IPS-NIHi7 (cell line): ENCODE measurements at regions not wholly inside any gene's neighbourhood (a gene's known extent, or its start where the extent isn't known, plus 50 kb on each side); places are given as distances from the start of the nearest gene placed in this dataset.
"Not testable (repeated sequence)": the region's sequence is repeated elsewhere in the genome, so short reads cannot be mapped to it uniquely, and the experiment has no call there.

Experiments used
- DNase-seq: peaks from one replicate; pipeline ENCODE4 v3.0.0; 2012; ENCODE audit warnings: mixed read lengths; ENCODE audit errors: extremely low spot score

DNA sequence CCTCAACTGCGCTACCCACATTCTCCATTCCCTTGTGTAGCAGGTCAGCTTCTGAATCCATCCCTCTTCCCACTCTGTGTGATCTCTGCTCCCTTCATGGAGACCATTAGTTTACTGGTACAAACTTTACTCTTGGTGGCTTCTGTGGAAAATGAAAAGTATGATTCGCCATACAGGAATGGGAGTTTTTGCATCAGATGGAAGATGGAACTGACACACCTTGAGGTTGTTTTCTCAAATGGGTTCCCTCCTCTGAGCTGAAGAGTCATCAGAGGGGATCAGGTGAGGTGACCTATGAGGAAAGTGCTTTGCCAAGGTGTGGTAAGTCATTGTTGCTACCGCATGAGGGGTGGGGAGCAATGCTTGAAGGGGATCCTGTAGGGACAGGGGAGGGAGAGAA lies 266.8 kb downstream of the INHBA start:
- DNase-seq = no peak

DNA sequence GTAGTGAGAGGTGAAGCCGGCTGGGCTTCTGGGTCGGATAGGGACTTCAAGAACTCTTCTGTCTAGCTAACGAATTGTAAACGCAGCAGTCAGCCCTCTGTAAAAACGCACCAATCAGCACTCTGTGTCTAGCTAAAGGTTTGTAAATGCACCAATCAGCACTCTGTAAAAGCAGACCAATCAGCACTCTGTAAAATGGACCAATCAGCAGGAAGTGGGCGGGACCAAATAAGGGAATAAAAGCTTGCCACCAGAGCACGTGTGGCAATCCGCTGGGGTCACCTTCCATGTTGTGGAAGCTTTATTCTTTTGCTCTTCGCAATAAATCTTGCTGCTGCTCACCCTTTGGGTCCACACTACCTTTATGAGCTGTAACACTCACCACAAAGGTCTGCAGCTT lies 267.9 kb downstream of the INHBA start:
- not testable (repeated sequence) for DNase-seq

DNA sequence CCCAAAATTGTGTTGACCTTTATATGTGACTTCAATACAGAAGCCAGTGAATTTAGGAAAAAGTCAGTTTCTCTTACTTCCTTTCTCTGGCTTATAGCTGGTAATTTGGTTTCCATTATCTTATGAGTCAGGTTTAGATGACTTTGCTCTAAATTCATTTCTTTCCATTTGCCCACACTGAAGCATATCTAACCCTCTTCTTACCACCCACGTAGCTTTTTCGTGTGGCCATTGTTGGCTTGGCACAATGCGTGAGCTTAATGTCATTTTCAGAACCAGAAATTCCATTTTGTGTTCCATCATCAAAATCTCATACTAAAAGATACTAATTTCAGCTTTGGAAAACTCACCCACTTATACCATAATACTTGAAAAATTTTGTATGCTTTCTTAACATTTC lies 271.2 kb downstream of the INHBA start:
- no peak for DNase-seq

DNA sequence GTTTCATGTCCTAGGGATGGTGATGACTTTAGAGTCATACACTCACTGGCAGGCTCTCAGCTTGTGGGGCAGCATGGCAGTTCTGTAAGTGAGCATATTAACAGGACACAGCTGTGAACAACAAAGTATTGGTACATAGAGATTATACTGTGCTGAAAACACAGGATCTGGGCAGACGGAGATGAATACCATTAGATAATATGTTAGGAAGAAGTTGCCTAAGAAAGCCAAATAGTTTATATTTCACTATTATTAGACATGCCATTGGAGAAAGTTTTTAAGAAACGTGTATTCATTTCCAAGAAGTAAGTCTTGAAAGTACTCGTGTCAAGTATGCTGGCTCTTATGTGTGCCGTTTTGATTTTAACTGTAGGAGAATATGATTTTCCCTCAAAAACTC lies 274.5 kb downstream of the INHBA start:
- DNase-seq = no peak

DNA sequence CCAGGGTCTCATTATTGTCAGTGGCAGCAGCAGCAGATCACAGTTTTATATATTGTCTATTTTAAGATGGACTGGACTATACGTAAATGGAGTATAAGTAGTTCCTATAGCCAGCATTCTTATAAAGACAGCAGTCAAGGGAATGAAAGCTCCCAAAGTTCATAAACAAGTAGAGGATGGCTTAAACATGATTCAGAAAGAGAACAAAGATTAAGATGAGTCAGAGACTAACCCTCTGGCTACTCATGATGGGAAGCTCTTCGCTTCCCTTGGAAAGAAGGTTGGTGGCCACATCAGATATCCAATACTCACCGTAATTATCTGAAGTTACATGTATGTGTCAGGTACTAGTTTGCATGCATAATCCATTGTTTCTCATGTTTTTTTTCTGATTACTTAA lies 277.0 kb downstream of the INHBA start:
- no peak for DNase-seq

DNA sequence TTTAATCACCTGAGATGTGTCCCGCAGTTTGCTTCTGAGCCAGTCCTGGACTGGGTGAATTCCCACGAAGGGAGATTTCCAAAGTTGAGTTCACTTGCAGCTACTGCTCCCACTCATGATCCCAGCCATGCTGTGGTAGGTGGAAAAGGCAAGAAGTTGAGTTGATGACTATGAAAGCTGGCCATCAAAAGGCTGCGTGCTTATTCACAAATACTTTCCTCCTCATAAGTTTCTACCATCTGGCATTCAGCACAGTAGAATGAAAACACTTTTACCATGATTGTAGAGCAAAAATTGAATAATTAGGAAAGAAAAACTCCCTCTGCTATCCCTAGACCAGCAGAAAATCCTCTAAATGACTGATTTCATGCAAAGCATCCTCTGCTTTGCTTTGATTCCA lies 281.8 kb downstream of the INHBA start:
- no peak for DNase-seq

DNA sequence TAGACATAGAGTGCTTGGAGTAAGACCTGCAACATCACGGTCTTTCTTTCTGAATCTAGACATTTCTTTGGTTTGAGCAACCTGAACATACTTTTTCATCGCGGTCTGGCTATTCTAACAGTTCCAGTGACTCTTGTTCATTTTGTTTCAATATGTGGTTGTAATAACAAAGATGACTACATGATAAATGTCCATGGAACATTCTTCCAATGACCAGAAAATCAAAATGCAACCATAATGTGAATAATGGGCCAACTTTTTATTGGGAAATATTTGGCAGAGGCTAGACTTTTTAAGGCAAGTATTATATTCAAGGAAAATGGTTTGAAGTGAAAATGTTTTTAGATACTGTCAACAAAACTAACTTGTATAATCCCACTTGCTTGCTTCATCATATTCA lies 282.5 kb downstream of the INHBA start:
- no peak for DNase-seq

DNA sequence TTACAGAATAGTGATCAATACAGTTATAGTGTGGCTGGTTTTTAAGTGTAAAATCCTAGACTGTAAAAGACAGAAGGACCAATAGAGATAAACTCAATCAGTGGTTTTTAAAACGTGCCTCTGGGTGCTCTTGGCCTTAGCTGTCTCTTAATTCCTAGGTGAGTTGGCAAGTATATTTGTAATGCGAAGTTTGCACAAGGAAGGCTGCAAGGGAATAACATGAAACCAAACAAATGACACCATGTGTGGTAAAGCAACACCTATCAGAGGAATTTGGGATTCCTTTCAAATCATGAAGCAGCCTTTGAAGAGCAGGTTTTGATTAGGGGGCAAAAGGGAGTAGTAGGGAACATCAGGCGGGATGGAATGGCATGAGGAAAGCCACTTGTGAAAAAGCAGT lies 284.6 kb downstream of the INHBA start:
- DNase-seq = no peak

DNA sequence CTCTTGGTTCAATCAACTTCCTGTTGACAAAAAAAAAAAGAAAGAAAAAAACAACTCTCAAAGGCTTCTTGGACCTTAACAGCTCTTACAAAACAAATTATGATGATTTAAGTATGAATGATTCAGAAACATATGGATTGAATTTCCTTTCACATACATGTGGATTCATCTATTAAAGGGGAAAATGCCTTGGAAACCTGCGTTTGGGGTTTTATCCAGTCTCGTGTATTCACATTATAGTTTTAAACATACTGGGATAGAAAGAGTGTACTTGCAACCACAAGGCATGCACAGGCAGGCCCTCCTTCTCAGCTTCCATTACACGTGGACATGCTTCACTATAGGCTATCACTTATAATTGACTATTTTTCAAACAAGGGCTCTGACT lies 286.7 kb downstream of the INHBA start:
- no peak for DNase-seq

DNA sequence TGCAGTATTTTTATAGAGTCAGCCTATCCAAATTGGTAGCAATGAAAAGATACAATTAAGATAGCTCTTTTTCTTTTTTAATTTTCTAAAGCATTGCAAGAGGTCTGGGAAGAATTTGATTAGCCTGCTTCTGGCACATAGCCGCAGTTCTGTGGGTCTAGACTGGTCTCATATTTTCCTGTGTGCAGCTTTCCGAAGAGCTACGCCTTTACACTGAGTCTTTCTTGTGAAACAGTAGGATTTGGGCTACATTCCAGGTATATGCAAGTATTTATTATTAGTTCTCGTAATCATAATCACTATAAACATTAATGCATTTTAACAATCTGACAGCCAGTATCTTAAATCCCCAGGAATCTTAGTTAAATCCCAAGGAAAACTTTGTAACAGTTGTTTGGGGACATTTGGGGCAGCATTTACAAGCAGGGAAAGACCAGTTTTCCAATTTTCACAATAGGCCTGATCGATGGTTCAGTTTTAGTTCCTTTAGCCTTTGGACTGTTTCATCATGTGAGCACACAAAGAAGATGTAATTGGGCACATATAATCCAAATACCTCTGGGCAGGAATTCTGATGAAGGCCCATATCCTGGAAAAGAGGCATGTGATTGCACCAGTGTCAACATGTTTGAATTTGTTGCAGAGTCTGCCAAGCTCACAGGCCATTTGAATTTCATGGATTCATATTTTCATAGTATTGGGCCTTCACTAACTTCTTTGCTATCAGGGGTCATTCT lies 287.3 kb downstream of the INHBA start:
- DNase-seq = no peak

DNA sequence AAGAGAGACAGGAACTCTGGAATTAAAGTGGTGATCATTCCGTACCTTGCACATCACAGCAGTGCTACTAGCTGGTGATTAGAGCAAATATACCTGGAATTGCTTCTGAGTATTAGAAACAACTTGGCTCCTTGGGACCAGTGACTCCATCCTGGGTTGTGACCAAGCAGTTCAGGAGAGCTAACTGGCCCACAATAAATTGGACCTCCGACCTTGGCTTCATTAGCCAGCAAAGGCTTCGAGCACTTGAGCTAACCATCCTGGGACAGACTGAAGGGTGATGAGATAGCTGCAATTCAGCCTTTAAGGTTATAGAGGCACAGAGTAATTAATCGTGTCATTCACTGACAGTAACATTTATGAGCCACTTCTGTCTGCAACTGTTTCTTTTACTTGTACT lies 287.8 kb downstream of the INHBA start:
- no peak for DNase-seq

DNA sequence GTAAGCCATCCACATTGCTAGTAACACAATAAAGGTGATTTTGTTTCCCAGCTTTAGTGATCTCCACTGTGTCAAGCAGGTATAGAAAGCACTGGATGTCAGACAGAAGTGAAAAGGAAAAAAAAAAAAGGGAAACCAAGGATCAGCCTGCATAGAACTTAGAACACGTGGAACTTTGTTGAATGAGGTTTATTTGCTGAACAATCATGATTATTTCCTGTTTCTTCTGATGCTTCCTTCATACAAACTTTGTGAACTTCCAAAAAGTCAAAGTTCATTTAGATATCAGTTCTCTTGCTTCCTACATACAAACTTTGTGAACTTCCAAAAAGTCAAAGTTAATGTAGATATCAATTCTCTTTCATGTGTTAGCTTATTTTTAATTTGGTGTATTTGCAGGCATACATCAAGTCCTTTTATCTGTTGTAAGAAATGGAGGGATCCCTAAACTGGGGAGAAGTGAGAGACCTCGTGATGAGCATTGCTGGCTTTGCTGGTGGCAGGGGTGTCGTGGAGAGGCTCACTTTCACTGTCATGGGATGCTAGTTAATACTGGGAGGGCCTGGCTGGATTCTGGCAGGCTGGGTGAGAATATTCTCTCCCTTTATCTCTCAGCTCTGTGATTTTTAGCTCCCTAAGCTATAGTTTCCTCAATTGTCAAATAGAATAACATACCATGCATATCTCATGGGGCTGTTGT lies 298.4 kb downstream of the INHBA start:
- DNase-seq = no peak

DNA sequence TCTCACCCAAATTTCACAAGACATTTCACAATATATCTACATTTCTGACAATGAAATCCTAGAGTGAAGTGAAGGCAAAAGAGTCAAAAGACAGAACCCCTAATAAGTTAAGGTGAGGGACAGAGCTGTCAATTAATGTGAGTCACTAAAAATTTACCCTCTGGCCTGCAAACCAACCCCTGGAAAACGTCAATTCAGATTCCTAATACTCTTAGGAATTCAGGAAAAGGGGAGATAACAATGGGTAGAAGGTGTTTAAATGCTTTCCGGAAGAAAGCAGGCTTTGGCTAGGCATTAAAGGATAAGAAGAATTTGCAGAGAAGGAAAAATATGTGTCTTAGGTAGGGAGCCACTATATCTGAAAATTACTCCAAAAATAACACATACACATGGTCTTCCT lies 299.6 kb downstream of the INHBA start:
- no peak for DNase-seq

DNA sequence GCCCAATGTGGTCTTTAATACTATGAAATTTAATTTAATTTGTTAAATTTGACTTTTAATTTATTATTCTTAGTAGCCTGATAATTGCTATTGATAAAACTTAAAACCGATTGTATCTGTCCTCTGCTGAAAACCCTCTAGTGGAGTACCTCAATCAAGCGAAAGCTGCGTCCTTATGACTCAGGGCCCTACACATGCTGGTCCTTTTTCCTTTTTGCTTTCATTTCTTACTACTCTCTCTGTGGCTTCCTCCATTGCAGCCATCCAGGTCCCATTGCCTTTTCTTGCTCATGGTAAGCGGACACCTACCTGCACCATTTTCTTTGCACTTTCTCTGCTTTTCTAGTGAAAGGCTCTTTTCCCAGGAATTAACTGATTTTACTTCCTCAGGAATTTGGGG lies 301.1 kb downstream of the INHBA start:
- no peak for DNase-seq

DNA sequence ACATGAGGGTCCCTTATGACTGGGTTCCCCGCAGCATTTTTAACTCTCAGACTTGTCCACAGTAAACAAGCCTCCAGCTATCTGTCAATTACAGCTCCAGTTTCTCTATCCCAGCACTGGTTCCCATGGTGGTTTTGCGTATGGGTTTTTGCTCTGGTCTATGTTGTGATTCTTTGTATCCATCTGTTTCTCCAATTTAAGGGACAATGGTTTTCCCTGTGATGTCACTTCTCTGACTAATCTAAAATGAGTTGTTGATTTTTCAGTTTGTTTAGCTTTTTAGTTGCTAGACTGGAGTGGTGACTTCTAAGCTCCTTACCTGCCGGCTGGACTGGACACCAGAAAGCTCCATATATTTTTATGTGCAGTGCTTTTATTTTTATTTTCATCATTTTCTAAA lies 303.7 kb downstream of the INHBA start:
- no peak for DNase-seq

DNA sequence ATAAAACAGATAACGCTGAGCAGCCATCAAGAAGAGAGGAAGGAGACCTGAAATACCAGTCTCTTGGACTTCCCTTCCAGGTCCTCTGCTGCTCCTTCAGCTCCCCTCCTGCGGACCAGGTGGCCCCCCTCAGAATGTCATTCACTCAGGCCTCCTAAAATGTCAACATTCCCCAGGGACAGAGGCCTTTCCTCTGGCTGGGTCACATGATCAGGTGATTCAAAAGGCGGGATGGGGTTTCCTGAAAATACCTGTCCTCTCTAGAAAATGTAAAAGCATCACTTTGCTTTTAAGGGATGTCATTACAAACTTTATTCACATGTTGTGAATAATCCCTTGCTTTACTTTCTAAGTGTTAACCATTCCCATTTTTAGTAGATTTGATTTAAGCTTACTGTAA lies 311.1 kb downstream of the INHBA start:
- no peak for DNase-seq

DNA sequence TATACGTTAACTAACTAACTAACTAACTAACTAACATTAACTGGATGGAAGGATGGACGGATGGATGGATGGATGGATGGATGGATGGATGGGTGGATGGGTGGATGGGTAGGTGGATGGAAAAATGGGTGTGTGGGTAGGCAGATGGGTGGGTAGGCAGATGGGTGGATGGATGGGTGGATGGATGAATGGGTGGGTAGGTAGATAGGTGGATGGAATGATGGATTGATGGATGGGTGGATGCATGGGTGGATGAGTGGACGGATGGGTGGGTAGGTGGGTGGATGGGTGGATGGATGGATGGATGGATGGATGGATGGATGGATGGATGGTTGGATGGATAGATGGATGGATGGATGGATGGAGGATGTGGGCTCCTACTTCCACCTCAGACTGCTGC lies 314.0 kb downstream of the INHBA start:
- not testable (repeated sequence) for DNase-seq

DNA sequence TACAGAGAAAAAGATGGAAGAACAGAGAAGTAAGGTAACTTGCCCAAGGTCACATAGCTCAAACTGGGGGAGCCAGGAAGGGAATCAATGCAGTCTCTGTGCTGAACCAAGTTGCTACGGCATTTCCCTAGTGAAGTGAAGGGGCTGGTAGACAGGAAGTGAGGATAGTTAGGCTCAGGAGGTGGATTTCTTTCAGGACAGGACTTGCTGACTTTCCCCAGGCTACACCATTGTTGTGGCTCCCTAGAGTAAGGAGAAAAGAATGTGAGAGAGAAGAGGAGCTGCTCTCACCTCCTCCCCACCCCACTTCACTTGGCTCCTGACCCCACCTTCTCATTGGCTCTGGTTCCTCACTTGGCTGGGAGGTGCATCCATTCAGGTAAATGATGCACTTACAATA lies 316.9 kb downstream of the INHBA start:
- peak; percentile 41 for DNase-seq

DNA sequence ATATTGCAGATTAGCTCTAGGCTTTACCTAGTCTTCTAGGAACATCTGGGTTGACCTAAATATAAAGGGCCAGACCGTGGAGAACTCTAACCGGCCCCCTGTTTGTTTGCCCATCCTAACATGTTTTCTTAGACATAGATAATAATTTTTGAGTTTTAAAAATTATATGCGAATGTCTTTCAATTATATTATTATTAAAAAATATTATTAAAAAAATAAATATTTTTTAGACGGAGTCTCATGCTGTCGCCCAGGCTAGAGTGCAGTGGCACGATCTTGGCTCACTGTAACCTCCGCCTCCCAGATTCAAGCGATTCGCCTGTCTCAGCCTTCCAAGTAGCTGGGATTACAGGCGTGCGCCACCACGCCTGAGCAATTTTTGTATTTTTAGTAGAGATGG lies 318.5 kb downstream of the INHBA start:
- DNase-seq = no peak

DNA sequence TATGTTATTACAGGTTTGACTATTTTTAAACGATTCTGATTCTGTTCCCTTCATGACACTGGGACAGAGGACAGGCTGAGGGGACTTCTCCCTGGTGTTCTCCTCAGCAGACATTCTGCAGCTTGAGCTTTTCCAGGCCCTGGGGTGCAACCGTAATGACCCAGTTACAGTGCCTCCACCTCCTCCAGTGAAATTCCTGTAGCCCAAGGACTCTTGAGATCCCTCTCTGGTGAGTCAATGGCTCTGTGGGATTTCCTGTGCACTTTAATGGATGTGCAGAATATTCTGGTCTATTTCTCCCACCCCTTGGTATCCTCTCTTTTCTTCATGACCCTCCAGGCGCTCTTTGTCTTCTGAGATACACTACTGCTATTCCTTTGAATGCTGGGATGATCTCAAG lies 319.3 kb downstream of the INHBA start:
- DNase-seq = no peak

DNA sequence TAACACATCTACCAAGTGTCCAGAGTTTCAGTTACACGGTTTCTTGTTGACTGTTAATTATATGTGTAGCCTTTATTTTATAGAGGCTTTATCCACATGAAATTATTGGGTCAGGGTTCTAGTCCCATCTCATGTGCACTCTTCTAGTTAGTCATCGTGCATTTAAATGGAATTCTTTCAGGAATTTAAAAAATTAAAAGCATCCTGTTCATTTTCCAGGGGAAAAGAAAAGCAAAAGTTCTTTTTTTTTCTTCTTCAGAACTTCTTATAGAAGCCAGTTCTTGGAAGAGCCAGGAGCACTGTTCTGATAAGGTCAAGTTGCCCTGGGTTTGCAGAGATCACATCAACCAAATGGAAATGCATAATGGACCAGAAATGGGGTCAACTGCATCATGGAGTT lies 324.7 kb downstream of the INHBA start:
- no peak for DNase-seq

DNA sequence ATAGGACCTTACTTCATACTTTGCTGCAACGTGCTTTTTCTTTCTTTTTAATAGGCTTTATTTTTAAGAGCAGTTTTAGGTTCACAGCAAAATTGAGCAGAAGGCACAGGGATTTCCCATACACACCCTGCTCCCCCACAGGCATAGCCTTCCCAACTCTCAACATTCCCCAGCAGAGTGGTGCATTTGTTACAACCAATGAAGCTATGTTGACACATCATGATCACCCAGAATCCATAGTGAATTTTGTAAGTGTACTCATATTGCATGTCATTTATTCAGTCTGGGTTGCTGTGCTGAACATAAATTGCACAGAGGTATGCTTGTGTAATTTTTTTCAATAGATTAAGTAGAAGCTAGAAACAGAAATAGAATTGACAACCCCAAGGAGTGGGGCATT lies 327.3 kb downstream of the INHBA start:
- no peak for DNase-seq

DNA sequence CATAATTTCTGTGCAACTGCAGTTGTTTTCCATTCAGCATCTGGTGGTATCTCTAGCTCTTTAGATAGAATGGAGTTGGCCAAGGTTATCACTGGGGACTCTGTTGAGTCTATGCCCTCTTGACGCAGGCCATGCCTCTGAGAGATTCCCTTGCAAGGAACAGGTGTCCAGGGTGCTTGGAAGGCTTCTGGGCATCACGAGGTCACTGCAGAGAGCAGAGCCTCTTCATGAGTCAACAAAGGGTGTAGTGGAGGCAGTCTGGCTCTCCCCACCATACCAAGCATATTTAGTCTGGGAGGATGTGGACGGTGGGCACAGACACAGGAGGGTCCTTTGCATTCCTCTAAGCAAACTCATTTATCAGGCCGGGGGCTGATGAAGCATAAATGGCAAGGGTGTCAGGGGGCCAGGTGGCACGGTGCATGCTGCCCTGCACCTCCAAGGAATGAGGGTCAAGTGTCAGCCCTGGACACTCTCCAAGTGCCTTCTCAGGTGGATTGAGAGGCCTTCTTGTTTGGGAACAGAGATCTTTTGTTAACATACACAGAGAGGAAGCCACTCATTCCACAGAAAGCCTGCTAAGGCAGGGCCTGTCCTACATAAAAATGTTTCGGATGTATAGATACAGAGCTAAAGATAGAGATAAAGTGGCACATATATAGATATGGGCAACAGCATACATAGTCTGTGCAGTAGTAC lies 328.6 kb downstream of the INHBA start:
- DNase-seq = no peak
